Keratinocyte (primary cell): ENCODE measurements at regions not wholly inside any gene's neighbourhood (a gene's known extent, or its start where the extent isn't known, plus 50 kb on each side); places are given as distances from the start of the nearest gene placed in this dataset.

Experiments
- DNase-seq: peaks from one replicate; pipeline ENCODE4 v3.0.0-alpha.2; 2011; ENCODE audit warnings: low read depth, missing footprints, low spot score
- FAIRE-seq: peaks from 2 replicates; lab custom pipeline; 2011; peaks lifted over from hg19 to GRCh38; lab: Jason Lieb, UNC
- H2AFZ ChIP-seq: 2 replicates; pipeline ENCODE4 v1.6.0; 2012; ENCODE audit warnings: low read length, control low read depth, inconsistent platforms; ENCODE audit not compliant: control insufficient read depth
- H3K27ac ChIP-seq: 2 replicates; pipeline ENCODE4 v1.5.1; 2011; ENCODE audit warnings: low read length; ENCODE audit not compliant: control insufficient read depth, insufficient read depth
- H3K27me3 ChIP-seq: 3 replicates; pipeline ENCODE4 v1.6.0; 2011; ENCODE audit warnings: low read length; ENCODE audit not compliant: control insufficient read depth, insufficient read depth; ENCODE audit errors: extremely low read depth
- H3K36me3 ChIP-seq, 2 experiments: 2 replicates in 1 of 2; 3 replicates in 1 of 2; pipeline ENCODE4 v1.5.1; 2011; ENCODE audit warnings: low read length in 2 of 2, mild to moderate bottlenecking in 1 of 2; ENCODE audit not compliant: control insufficient read depth in 2 of 2, insufficient read depth in 2 of 2; ENCODE audit errors: extremely low read depth in 1 of 2
- H3K4me1 ChIP-seq: 3 replicates; pipeline ENCODE4 v1.5.1; 2011; ENCODE audit warnings: low read length; ENCODE audit not compliant: control insufficient read depth, insufficient read depth; ENCODE audit errors: extremely low read depth
- H3K4me2 ChIP-seq: 3 replicates; pipeline ENCODE4 v1.6.0; 2011; ENCODE audit warnings: low read depth, low read length; ENCODE audit not compliant: control insufficient read depth, insufficient read depth; ENCODE audit errors: extremely low read depth
- H3K4me3 ChIP-seq, 3 experiments: fragments of 200-600 bp in 1 of 3; sonication (generic) in 1 of 3; 2 replicates in 2 of 3; 3 replicates in 1 of 3; pipeline ENCODE4 v1.5.1; 2011 to 2016; ENCODE audit warnings: low read length in 3 of 3, mild to moderate bottlenecking in 3 of 3, control low read depth in 2 of 3, inconsistent platforms in 1 of 3, low read depth in 1 of 3, mixed read lengths in 1 of 3, mixed run types in 1 of 3, moderate library complexity in 1 of 3; ENCODE audit not compliant: control insufficient read depth in 2 of 3, insufficient read depth in 2 of 3; ENCODE audit errors: extremely low read depth in 1 of 3
- H3K79me2 ChIP-seq: 2 replicates; pipeline ENCODE4 v1.6.0; 2012; ENCODE audit warnings: low read length; ENCODE audit not compliant: control insufficient read depth, insufficient read depth
- H3K9ac ChIP-seq: 3 replicates; pipeline ENCODE4 v1.6.0; 2011; ENCODE audit warnings: low read length; ENCODE audit not compliant: control insufficient read depth, insufficient read depth; ENCODE audit errors: extremely low read depth
- H3K9me1 ChIP-seq: 3 replicates; pipeline ENCODE4 v1.6.0; 2011; ENCODE audit warnings: low read length; ENCODE audit not compliant: control insufficient read depth, insufficient read depth; ENCODE audit errors: extremely low read depth
- H3K9me3 ChIP-seq: 2 replicates; pipeline ENCODE4 v1.5.1; 2012; ENCODE audit warnings: low read depth, low read length; ENCODE audit not compliant: control insufficient read depth
- H4K20me1 ChIP-seq: 3 replicates; pipeline ENCODE4 v1.6.0; 2011; ENCODE audit warnings: low read length; ENCODE audit not compliant: control insufficient read depth, insufficient read depth; ENCODE audit errors: extremely low read depth
- EZH2 ChIP-seq: IDR thresholded peaks from one replicate; pipeline ENCODE4 v1.6.1; 2012; ENCODE audit warnings: inconsistent platforms, mild to moderate bottlenecking, low read length, moderate library complexity
- dilution Hi-C: fragments of 300-500 bp; cut with MboI; formaldehyde crosslinking; loops from one replicate; pipeline ENCODE4 v1.7.0; 2020; ENCODE audit warnings: low sequenced_read_pairs; ENCODE audit not compliant: extremely low pct_ligation_motif_present
- TF ChIP-seq, protein P1 (sequence below), 3 experiments: IDR thresholded peaks in 1 of 3; conservative IDR thresholded peaks in 1 of 3; optimal IDR thresholded peaks in 1 of 3; 2 replicates in 2 of 3; 3 replicates in 1 of 3; pipeline versions ENCODE3 to v1.5.1; 2011; ENCODE audit warnings: low read length in 3 of 3, mild to moderate bottlenecking in 3 of 3, moderate library complexity in 2 of 3, control low read depth in 1 of 3, inconsistent platforms in 1 of 3; ENCODE audit not compliant: insufficient read depth in 2 of 3; ENCODE audit errors: extremely low read depth in 1 of 3

DNA sequence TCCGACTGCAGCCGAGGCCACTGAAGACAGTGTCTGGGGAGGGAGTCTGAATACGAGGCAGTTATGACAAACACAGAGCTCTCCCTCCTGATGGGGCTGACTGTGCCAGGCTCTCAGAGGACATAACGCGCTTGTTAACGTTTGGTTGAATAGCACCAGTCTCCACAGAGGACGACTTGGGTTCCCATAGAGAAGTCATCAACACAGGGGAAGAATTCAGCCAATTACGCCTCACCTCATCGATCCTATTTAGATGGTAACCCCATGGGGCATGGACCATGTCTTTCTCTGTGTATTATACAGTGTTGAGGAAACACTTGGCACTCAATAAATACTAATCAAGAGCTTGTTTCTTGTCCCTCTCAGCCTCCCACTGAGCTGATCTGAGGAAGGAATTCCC, 642.6 kb upstream of the LCORL start:
- Histone ChIP-seq H3K79me2 (no peaks in the 10 kb centered on the region), H4K20me1 (no peaks in the 10 kb centered on the region), H2AFZ (no peak overlapping the region), H3K36me3 (no peaks in the 10 kb centered on the region), H3K27me3 (no peaks in the 10 kb centered on the region), H3K9me3 (no peaks in the 10 kb centered on the region), H3K4me2 (no peak overlapping the region), H3K9me1 (no peaks in the 10 kb centered on the region), H3K27ac (no peak overlapping the region), H3K4me1 (no peaks in the 10 kb centered on the region), H3K9ac (no peak overlapping the region), H3K4me3 (no peak overlapping the region)
- dilution Hi-C loops, result no loop called here
- FAIRE-seq, result no peak
- no peak for DNase-seq
- TF ChIP-seq EZH2, result no peak
- TF ChIP-seq, protein P1, sequence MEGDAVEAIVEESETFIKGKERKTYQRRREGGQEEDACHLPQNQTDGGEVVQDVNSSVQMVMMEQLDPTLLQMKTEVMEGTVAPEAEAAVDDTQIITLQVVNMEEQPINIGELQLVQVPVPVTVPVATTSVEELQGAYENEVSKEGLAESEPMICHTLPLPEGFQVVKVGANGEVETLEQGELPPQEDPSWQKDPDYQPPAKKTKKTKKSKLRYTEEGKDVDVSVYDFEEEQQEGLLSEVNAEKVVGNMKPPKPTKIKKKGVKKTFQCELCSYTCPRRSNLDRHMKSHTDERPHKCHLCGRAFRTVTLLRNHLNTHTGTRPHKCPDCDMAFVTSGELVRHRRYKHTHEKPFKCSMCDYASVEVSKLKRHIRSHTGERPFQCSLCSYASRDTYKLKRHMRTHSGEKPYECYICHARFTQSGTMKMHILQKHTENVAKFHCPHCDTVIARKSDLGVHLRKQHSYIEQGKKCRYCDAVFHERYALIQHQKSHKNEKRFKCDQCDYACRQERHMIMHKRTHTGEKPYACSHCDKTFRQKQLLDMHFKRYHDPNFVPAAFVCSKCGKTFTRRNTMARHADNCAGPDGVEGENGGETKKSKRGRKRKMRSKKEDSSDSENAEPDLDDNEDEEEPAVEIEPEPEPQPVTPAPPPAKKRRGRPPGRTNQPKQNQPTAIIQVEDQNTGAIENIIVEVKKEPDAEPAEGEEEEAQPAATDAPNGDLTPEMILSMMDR (optimal IDR thresholded peaks at IDR 0.05 in 1 of 3, IDR thresholded peaks at IDR 0.05 in 1 of 3, conservative IDR thresholded peaks at IDR 0.05 in 1 of 3; ENCODE audit: extremely low read depth in 1 of 3, insufficient read depth in 2 of 3, low read length in 3 of 3), result no peak

DNA sequence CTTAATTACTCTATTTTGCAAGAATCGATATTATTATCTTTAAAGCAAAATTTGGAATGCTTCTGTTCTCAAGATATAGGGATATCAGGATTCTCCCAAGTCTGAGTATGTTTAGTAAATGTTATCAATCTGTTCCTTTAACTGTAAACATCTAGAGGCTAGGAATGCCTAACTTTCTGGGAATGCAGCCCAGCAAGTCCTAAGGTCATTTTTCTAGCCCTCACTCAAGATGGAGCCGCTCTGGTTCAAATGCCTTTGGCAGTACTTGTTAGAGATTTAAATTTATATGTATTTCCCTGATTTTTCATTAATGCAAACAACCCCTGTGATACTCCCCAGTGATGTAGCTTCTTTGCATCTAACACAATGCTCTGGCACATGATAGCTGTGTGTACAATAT, 623.8 kb upstream of the LCORL start:
- dilution Hi-C loops, result no loop called here

More for the DNA sequence above, 623.8 kb upstream of the LCORL start:
- H3K4me2 ChIP-seq, result no peak overlapping the region
- no peak overlapping the region for H3K27ac ChIP-seq
- FAIRE-seq (no peak), DNase-seq (no peak)
- H3K36me3 ChIP-seq, result no peaks in the 10 kb centered on the region
- no peaks in the 10 kb centered on the region for H3K9me3 ChIP-seq
- H3K27me3 ChIP-seq, result no peaks in the 10 kb centered on the region
- H3K4me3 ChIP-seq, result no peak overlapping the region
- no peaks in the 10 kb centered on the region for H3K79me2 ChIP-seq
- no peak for TF ChIP-seq EZH2
- TF ChIP-seq, protein P1 (optimal IDR thresholded peaks at IDR 0.05 in 1 of 3, IDR thresholded peaks at IDR 0.05 in 1 of 3, conservative IDR thresholded peaks at IDR 0.05 in 1 of 3; ENCODE audit: extremely low read depth in 1 of 3, insufficient read depth in 2 of 3, low read length in 3 of 3), result no peak
- no peaks in the 10 kb centered on the region for H3K4me1 ChIP-seq
- no peak overlapping the region for H2AFZ ChIP-seq
- H3K9ac ChIP-seq, result no peak overlapping the region
- no peaks in the 10 kb centered on the region for H3K9me1 ChIP-seq
- H4K20me1 ChIP-seq, result no peaks in the 10 kb centered on the region
